GM21526 (cell line): ENCODE measurements at regions not wholly inside any gene's neighbourhood (a gene's known extent, or its start where the extent isn't known, plus 50 kb on each side); places are given as distances from the start of the nearest gene placed in this dataset.

Experiments
- ATAC-seq: cut with Tn5 transposase; IDR thresholded peaks from one replicate; pipeline ENCODE4 v1.9.1; 2021; ENCODE audit warnings: moderate library complexity; ENCODE audit not compliant: unreplicated experiment, low FRiP score

DNA sequence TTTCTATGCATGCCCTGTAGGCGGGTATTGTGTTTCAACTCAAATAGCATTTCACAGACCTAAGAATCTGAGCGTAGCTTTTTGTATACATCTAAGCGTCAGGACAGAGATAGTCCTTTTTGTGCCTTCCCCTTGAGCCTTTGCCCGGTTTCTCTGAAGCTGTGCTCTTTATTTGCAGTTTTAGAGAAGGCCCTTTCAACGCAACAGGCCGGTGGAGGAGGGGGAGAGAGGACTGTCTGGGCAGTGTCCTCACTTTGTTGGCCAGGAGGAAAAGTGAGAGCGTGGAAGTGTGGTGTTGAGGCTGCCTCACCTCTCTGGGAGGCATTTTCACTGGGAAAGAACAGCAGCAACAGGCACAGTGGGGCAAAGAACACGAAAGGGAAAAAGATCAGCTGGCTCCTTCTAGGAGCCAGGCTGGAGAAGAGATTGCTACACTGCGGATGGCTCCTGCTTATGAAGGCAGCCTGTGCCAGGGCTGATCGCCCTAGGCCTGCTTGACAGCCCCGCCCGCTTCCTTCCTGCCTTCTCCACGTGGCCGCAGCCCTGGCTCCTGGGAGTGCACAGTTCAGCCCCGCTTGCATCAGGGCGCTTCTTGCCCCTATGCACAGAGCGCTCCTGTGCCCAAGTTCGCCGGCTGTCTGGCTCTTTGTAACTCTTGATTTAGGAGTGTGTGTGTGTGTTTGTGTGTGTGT lies 195.6 kb upstream of the POU3F3 start:
- ATAC-seq, result no peak

DNA sequence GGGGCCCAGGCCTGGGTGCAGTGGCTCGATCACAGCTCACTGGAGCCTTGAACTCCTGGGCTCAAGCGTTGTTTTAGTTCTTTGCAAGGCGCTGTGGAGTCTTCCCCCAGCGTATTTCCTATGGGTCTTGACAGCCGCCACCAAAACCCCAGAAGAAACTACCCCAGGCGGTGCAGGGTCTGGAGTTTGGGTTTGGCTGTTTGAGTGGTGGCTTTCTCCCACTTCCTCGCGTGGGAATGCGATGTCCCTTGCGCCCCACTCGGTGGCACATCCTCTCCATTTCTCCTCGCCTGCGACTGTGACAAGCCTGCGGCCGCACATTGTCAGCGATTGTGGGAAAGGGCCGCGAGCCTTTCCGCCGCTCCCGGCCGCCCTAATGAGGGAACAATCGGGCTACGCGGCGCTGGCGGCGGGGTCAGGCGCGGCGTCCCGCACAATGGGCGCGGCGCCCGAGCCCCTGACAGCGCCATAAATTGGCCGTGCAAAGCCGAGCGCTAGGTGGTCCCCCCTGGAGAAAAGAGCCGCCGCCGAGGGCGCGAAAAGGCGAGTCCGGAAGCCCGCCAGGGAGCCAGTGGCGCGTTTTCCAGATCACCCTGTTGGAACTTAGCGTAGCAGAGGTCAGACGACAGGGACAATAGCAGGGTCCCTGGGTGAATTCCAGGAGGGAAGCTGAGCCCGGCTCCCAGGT lies 194.9 kb upstream of the POU3F3 start:
- no peak for ATAC-seq

DNA sequence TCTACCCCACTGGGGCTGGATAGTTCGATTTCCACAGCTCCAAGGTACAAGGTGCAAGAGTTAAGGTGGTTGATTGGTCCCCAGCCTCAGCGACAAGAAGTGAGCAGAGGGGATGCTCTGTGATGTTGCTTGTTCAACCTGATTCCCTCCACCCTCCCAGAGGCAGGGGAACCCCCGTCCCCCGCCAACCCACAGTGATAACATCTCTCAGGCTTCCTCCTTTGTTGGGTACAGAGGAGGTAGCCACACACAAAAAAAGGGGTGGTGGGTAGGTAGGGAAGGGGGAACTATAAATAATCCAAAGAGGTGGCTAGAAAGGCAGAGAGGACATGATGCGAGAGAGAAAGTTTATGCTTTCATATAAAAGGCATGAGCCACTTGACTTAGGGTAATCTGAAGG lies 192.9 kb upstream of the POU3F3 start:
- ATAC-seq, result no peak

DNA sequence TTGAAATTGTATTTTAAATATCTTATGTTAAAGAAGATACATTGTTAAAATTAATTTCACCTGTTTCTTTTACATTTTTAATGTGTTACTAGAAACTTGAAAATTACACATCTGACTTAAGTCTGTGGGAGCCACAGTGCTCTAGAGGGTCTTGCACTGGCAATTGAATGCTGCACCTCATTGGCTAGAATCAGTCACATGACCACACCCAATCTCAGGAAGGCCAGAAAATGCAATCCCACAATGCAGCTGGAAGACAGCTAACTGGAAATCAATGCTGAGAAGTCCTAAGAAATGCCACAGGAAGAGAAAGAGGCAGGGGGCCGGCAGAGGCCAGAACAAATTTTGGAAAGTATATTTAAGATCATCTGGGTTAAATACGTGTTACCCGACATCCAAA lies 189.2 kb upstream of the POU3F3 start:
- ATAC-seq, result no peak

DNA sequence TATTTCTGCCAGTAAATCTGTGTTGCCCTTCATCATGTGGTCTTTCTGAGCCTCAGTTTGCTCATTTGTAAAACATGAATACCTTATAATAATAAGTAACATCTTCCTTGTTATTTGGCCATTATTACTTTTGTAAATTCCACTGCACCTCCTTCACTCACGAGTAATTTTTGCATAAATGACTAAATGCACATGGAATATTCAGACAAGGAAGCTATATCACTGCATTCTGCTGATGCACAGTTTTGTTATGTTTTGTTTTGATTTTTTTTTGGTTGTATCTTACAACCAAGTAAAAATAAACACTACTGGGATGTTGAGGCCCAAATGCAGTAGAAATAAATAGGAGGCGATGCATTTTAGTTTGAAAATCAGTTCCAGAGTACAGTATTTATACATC lies 185.3 kb upstream of the POU3F3 start:
- ATAC-seq, result no peak

DNA sequence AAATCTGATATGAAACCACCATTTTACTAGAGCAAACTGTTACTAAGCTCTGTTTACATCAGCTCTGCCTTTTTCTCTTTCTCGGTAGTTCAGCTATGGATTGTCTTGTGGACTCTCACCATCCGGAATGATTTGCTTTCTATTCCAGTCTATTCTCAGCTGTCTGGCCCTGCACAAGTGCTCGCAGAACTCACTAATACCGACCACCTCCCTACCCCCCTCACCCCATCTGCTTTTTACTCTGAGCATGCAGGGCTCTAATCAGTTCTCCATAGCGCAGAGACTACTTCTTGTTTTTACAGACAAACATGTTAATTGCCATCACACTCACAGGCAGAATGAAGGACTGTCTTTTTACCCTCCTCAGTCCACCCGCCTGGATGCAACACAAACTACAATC lies 180.7 kb upstream of the POU3F3 start:
- no peak for ATAC-seq

DNA sequence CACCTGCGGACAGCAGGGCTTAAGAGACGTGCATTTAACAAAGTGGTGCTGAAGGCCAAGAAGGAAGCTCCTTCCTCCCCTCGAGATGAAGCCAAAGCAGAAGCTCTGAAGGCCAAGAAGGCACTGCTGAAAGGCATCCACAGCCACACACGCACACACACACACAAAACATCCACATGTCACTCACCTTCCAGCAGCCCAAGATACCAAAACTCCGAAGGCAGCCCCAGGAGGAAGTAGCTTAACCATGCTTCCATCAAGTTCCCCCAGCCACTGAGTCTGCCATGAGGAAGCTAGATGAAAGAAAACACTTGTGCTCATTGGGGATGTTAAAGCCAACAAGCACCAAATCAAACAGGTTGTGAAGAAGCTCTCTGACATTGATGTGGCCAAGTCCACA lies 175.7 kb upstream of the POU3F3 start:
- no peak for ATAC-seq

DNA sequence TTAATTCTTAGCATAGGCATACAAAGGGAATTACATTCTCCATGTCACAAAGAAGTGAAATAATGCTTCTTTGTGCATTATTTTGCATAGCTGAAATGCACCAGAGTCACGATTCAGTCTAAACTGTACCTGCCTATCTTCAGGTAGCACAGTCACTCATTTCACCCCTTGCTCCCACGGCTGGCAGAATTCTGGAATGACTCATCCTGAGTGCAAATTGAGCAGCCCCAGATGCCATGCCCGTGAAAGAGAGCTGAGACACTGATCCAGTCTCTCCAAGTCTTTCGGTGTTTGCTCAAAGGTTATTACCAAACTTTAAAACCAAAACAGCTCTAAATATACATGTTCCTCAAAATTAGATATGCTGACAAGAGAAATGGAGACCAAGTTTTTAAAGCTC lies 168.3 kb upstream of the POU3F3 start:
- no peak for ATAC-seq

DNA sequence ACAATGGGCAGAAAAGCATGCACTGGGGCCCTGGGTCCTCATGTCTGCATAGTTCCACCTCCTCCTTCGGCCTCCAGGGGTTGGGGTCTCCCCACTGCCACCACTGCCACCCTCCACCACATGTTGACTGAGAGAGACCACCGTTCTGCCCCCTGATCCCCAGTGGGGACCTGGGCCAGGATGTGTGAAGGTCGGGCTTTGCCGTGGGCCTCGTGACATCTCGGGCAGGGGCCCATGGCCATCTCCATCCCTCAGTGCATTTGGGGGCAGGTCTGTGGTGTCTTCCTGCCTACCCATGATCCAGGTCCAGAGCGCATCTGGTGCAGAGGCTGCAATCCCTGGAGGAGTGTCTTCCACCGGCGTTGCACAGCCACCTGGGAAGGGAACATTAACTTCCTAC lies 166.8 kb upstream of the POU3F3 start:
- ATAC-seq, result no peak

DNA sequence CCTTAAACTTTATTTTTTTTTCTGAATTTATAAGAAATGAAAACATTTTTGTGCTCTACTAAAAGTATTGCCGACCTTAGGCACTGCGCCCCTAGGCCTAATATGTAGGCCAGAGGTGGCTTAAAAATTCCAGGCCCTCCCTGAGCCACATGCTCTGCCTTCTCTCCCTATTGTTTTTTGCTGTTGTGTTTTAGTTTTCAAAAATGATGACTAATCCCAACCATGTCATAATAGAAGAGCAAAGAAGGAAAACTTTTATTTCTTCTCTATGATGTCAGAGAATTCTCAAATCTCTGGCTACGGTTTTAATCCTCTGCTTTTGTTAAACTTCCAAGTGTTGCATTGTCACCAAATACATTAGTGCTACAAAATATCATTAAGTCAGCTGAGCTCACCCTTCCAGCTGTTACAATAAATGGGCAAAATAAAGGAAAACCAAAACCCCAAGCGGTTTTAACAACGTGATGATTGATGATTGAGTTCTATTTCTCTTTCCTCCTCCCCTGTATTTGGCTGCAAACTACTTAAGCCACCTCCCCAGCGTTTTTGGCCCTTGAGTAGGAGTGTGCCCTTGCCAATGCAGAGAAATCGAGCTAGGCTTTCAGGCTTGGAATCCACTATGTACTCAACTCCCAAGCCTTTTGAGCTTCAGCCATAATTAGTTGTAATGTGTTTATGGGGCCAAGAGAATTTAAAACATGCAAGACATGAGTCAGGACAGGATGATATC lies 163.5 kb upstream of the POU3F3 start:
- ATAC-seq, result no peak

DNA sequence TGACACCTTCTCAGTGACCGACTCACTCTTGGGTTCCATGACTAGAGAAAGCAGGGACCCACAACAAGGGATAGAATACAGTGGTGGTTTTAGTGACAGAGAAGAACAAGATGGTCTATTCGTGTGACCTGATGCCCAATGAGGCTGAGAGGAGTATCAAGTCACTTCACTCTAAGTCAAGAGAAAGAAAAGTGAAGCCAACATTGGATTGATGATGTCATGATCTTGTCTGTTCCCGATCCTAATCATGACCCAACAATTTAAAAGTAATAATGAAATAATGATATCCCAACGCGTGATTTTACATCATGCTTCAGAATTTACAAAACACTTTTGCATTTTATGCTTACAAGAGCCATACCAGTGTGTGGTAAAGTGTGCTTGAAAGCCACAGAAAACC lies 155.6 kb upstream of the POU3F3 start:
- no peak for ATAC-seq

DNA sequence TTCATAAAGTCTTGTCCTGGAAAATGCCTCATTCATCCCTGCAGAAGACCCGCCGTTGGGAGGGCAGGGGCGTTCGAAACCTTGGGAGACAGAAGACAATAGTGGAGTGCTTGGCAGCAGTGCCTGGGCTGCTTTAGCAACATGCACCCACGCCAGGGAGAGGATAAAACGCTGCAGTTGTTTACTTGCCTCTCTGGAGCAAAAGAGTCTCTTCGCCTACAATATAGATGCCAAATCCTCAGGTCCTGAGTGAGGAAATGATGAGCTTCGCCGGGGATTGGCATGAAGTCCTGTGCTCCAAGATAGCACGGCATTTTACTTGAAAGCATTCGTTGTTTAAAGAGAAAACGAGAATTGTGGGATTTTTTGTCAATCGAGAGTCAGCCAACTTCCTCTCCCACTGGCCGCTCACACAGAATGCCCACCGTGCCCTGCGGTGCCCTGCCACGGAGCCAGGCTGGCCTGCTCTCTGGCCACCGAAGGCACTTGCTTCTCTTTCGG lies 152.5 kb upstream of the POU3F3 start:
- no peak for ATAC-seq

DNA sequence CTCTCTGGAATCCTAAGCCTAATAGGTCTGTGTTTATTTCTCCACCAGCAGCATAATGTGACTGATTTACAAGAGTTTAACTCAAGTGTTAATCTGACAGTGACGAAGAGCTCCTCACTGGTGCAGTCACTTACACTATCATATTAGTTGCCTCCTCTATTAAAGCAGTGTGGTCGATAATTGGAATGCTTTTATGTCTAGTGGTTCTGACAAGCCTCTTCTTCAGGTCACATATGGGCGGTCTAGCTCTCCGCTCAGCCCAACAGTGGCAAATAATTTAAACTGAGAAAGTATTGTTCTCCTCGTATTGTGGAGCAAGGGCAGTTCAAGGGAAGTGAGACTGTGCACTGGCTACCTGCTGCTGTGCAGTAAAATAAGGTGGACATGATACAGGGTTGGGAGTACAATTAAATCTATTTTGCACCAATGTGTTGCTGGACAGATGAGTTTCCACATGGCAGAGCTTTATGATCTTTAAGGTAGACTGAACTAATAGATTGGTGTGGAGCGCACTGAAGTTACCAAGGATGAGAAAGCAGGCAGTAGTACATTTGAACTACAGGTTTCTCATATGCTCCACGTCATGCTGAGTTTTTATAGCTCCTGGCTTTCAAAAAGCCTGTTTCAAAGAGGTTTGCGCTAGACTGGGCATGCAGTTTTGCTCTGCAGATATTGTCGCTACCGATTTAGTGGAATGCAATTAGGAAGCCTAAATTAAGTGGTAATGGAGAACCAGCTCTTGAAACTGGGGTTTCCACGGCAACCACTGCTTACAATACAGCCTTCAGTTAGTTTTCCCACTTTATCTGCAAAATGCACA lies 151.7 kb upstream of the POU3F3 start:
- ATAC-seq, result no peak

DNA sequence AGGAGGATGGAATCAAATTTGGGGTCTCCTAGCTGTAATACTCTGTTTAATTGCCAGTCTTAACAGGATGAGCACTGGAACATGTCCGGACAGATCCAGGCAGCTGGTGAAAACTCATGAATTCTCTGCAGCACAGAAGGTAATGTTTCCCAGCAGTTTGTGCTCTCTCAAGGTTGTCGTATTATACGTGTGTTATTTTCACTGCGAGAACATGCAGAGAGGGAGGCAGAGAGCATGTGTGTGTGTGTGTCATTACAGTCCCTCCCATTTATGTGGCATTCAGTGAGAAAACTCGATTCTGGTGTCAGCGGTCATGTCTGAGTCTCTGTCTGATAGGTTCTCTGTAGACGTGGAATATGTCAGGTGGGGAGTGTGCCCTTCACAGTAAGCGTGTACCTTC lies 150.2 kb upstream of the POU3F3 start:
- ATAC-seq, result no peak

DNA sequence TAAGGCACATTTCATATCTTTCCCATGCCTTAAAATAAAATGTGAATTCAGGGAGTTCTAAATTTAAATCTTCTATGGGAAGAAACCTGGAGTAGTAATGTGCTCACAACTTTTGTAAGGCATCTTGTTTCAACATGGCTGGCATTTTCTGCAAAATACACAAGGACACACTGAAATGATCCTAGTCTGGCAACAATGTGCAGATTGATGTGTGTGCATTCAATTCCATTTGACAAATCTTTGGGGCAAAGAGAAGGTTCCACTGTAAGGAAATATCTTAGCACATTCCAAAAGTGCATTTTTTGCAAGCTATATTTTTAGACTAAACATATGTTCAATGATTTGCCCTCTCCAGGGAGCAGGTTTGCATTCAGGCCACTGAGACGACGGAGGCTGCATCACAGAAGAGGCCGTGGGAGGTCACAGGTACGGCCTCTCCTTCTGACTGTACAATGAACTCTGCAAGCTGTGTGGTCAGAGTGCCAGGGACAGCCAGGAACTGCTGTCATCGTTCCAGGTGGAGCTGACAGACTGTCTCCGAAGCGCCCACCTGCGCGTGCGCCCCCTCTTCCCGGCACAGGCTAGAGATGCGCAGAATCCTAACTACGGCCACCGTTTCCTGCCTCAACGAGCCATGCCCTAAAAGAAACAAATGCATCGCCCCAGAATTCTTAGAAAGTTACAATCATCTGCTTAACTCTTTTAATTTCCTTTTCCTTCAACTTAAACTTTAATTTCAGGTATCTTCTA lies 149.2 kb upstream of the POU3F3 start:
- no peak for ATAC-seq

DNA sequence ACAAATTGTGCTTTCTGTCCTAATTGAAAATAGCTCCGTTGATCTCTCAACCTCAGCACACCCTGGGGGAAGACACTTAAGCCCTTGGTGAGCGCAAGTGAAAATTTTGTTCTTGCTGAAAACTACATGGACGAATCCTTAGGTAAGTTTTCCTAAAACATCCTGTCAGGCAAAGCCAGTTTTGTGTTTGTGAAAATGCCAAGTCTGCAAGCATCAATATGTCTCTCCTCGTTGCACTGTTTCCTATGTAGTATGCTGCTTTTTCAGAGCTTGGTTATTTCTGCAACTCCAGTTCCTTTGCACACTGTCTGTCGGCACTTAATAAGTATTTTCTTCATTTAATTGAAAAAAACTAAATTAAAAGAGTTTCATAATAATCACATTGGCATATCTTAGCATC lies 146.9 kb upstream of the POU3F3 start:
- no peak for ATAC-seq

DNA sequence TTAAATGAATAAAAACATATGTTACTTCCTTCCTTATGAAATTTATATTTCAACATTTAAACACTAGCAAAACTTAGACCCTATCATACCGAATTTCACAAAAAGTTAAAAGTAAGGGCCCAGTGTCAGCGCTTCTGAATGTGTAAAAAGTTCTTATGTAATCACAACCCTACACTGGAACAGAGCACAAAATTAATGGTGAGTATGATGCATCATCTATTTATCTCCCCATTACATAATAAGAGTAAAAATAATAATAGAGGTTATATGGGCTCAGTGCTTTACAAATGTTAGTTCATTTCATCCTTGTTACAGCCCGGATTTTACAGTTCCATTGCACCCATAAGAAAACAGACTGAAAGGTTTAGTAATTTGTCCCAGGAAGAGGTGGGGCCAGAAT lies 144.9 kb upstream of the POU3F3 start:
- ATAC-seq, result no peak

DNA sequence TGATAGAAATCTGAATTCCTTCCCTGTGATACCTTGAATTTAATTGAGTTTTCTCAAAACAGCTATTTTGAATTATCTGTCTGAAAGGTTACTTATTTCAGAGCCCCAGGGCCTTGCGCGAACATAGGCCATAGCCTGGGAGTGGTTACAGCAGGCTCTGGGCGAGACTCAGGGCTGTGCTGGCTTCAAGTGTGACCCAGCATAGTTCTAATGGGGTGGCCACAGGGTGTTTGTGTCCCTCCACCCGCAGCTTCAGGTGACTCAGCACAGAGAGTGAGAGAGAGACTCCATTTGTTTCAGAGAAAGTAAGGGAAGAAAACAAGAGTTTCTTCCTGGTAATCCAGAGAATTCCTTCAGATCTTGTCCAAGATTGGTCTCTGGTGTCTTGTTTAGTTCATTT lies 137.9 kb upstream of the POU3F3 start:
- no peak for ATAC-seq

DNA sequence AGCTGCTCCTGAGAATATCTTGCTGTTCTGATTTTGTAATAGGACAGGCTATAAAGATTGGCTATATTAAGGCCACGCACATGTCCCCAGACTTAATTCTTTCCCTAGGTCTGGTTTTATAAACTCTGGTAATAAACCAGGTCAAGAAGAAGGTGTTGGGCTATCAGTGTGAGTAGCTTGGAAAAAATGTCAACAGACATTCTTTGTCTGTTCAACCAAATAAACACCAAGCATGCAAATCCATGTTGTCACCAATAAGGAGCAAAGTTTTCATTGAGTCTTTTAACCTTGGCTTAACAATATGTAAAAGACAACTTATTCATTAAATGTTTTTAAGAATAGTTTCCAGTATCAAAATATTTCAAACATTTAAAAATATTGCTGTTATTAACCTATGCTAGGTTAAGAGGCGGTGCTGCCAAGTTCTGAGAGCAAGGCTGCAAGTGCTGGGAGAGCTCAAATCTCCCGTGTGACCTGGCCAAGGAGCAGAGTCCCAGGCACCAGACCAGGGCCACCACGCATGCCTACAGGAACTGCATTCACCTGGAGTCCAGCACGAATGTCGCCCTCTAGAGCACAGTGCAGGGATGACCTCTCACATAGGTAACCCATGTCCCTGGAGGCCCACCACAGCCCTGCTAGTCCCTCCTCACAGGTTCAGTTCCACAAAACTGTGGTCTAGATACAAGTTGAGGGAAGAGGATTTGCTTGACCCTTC lies 120.5 kb upstream of the POU3F3 start:
- peak; percentile 91 for ATAC-seq
